Sigmoid colon (tissue), 4 donors: ENCODE measurements at regions not wholly inside any gene's neighbourhood (a gene's known extent, or its start where the extent isn't known, plus 50 kb on each side); places are given as distances from the start of the nearest gene placed in this dataset.

Experiments
- CTCF ChIP-seq, 4 experiments: fragments of 450-650 bp in 3 of 4; fragments of 200-600 bp in 1 of 4; IDR thresholded peaks; one replicate each; pipeline ENCODE4 v1.5.1; 2016 to 2019; ENCODE audit warnings: antibody characterized with exemption in 4 of 4, mild to moderate bottlenecking in 3 of 4, moderate library complexity in 2 of 4
- EP300 ChIP-seq, 4 donors: sonication (generic); formaldehyde crosslinking; IDR thresholded peaks; one replicate each; pipeline ENCODE4 v1.6.1; 2017; ENCODE audit warnings: antibody characterized with exemption in 4 of 4
- POLR2A ChIP-seq, 2 donors: fragments of 450-650 bp; IDR thresholded peaks; one replicate each; pipeline ENCODE4 v1.6.1; 2016; ENCODE audit warnings: antibody characterized with exemption in 2 of 2, mild to moderate bottlenecking in 2 of 2, moderate library complexity in 2 of 2
- POLR2AphosphoS5 ChIP-seq, 4 donors: sonication (generic); formaldehyde crosslinking; IDR thresholded peaks; one replicate each; pipeline ENCODE4 v1.6.1; 2017; ENCODE audit warnings: antibody characterized with exemption in 4 of 4

- TF ChIP-seq POLR2A (IDR thresholded peaks at IDR 0.05) (no peak), POLR2AphosphoS5 (IDR thresholded peaks at IDR 0.05) (no peak), CTCF (IDR thresholded peaks at IDR 0.05) (no peak), EP300 (IDR thresholded peaks at IDR 0.05) (no peak)
Measured at GRCh38 chr5:172588380-172588779, 52.7 kb upstream of the NEURL1B start.
